Lower leg skin (tissue), 3 donors: ENCODE measurements at regions not wholly inside any gene's neighbourhood (a gene's known extent, or its start where the extent isn't known, plus 50 kb on each side); places are given as distances from the start of the nearest gene placed in this dataset.

Experiments
- POLR2A ChIP-seq, 2 donors: fragments of 450-650 bp; IDR thresholded peaks; one replicate each; pipeline ENCODE4 v1.6.1; 2016 to 2017; ENCODE audit warnings: antibody characterized with exemption in 2 of 2, mild to moderate bottlenecking in 1 of 2, moderate library complexity in 1 of 2
- TF ChIP-seq, protein P1 (sequence below), 3 donors: fragments of 450-650 bp; IDR thresholded peaks; one replicate each; pipeline ENCODE4 v1.5.1; 2016; ENCODE audit warnings: antibody characterized with exemption in 3 of 3, mild to moderate bottlenecking in 3 of 3, moderate library complexity in 2 of 3

DNA sequence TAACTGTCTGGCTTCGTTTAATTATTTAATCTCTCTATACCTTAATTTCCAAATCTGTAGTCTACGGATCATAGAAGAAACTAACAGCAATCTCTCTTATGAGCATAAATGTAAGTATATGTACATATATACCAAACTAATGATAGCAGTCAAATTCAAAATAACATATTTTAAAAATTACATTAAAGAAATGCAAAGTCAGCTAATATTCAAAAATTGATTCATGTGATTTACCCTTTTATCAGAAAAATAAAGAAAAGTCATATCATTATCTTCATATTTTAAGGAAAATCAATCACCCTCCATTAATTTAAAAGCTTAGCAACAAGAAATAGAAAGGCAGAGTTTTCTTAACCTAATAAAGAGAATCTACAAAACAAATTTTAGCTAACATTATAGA, 575.9 kb downstream of the IRS1 start:
- no peak for TF ChIP-seq POLR2A (IDR thresholded peaks at IDR 0.05)
- TF ChIP-seq, protein P1, sequence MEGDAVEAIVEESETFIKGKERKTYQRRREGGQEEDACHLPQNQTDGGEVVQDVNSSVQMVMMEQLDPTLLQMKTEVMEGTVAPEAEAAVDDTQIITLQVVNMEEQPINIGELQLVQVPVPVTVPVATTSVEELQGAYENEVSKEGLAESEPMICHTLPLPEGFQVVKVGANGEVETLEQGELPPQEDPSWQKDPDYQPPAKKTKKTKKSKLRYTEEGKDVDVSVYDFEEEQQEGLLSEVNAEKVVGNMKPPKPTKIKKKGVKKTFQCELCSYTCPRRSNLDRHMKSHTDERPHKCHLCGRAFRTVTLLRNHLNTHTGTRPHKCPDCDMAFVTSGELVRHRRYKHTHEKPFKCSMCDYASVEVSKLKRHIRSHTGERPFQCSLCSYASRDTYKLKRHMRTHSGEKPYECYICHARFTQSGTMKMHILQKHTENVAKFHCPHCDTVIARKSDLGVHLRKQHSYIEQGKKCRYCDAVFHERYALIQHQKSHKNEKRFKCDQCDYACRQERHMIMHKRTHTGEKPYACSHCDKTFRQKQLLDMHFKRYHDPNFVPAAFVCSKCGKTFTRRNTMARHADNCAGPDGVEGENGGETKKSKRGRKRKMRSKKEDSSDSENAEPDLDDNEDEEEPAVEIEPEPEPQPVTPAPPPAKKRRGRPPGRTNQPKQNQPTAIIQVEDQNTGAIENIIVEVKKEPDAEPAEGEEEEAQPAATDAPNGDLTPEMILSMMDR (IDR thresholded peaks at IDR 0.05) = no peak
